ENCODE measurements at regions not wholly inside any gene's neighbourhood (a gene's known extent, or its start where the extent isn't known, plus 50 kb on each side); places are given as distances from the start of the nearest gene placed in this dataset.

GRCh38 chr14:27370074-27370473 lies 772.2 kb upstream of the NOVA1 start:
- H3K9me3 ChIP-seq (ENCODE audit: control insufficient read depth, insufficient read depth, low read length): no peaks in the 10 kb centered on the region
- H3K4me1 ChIP-seq (ENCODE audit: control insufficient read depth, insufficient read depth, low read length): no peaks in the 10 kb centered on the region
- no peak overlapping the region for H3K4me3 ChIP-seq (ENCODE audit: low read depth, low read length)
- no peak overlapping the region for H3K27ac ChIP-seq (ENCODE audit: low read depth, low read length)
- H3K27me3 ChIP-seq (ENCODE audit: control insufficient read depth, insufficient read depth, low read length): no peaks in the 10 kb centered on the region
- H3K9ac ChIP-seq (ENCODE audit: low read depth, low read length): no peak overlapping the region
- H3K36me3 ChIP-seq (ENCODE audit: control insufficient read depth, insufficient read depth, low read length): no peaks in the 10 kb centered on the region

- no peak overlapping the region for H3K9ac ChIP-seq (ENCODE audit: low read depth, low read length)
- H3K4me1 ChIP-seq (ENCODE audit: control insufficient read depth, insufficient read depth, low read length): no peaks in the 10 kb centered on the region
- H3K27ac ChIP-seq (ENCODE audit: low read depth, low read length): no peak overlapping the region
- no peak overlapping the region for H3K4me3 ChIP-seq (ENCODE audit: low read depth, low read length)
- no peaks in the 10 kb centered on the region for H3K27me3 ChIP-seq (ENCODE audit: control insufficient read depth, insufficient read depth, low read length)
- H3K36me3 ChIP-seq (ENCODE audit: control insufficient read depth, insufficient read depth, low read length): no peaks in the 10 kb centered on the region
- no peaks in the 10 kb centered on the region for H3K9me3 ChIP-seq (ENCODE audit: control insufficient read depth, insufficient read depth, low read length)
Observed at GRCh38 chr14:27370775-27371174, 772.9 kb upstream of the NOVA1 start.

- H3K9ac ChIP-seq (ENCODE audit: low read depth, low read length): no peak overlapping the region
Observed at GRCh38 chr14:27371209-27371608, 773.4 kb upstream of the NOVA1 start.

GRCh38 chr14:27371868-27372267 lies 774.0 kb upstream of the NOVA1 start:
- Histone ChIP-seq H3K9ac (ENCODE audit: low read depth, low read length) (no peak overlapping the region), H3K27me3 (ENCODE audit: control insufficient read depth, insufficient read depth, low read length) (no peaks in the 10 kb centered on the region), H3K4me1 (ENCODE audit: control insufficient read depth, insufficient read depth, low read length) (no peaks in the 10 kb centered on the region), H3K36me3 (ENCODE audit: control insufficient read depth, insufficient read depth, low read length) (no peaks in the 10 kb centered on the region), H3K27ac (ENCODE audit: low read depth, low read length) (no peak overlapping the region), H3K4me3 (ENCODE audit: low read depth, low read length) (no peak overlapping the region), H3K9me3 (ENCODE audit: control insufficient read depth, insufficient read depth, low read length) (no peaks in the 10 kb centered on the region)

More at GRCh38 chr14:27371209-27371608, 773.4 kb upstream of the NOVA1 start:
- no peaks in the 10 kb centered on the region for H3K4me1 ChIP-seq (ENCODE audit: control insufficient read depth, insufficient read depth, low read length)
- no peaks in the 10 kb centered on the region for H3K9me3 ChIP-seq (ENCODE audit: control insufficient read depth, insufficient read depth, low read length)
- no peaks in the 10 kb centered on the region for H3K36me3 ChIP-seq (ENCODE audit: control insufficient read depth, insufficient read depth, low read length)
- H3K27ac ChIP-seq (ENCODE audit: low read depth, low read length): no peak overlapping the region
- H3K27me3 ChIP-seq (ENCODE audit: control insufficient read depth, insufficient read depth, low read length): no peaks in the 10 kb centered on the region
- H3K4me3 ChIP-seq (ENCODE audit: low read depth, low read length): no peak overlapping the region

GRCh38 chr14:27372771-27373170 lies 774.9 kb upstream of the NOVA1 start:
- no peak overlapping the region for H3K9ac ChIP-seq (ENCODE audit: low read depth, low read length)
- H3K27ac ChIP-seq (ENCODE audit: low read depth, low read length): no peak overlapping the region
- H3K4me1 ChIP-seq (ENCODE audit: control insufficient read depth, insufficient read depth, low read length): no peaks in the 10 kb centered on the region
- H3K36me3 ChIP-seq (ENCODE audit: control insufficient read depth, insufficient read depth, low read length): no peaks in the 10 kb centered on the region
- no peak overlapping the region for H3K4me3 ChIP-seq (ENCODE audit: low read depth, low read length)
- no peaks in the 10 kb centered on the region for H3K27me3 ChIP-seq (ENCODE audit: control insufficient read depth, insufficient read depth, low read length)
- no peaks in the 10 kb centered on the region for H3K9me3 ChIP-seq (ENCODE audit: control insufficient read depth, insufficient read depth, low read length)

- Histone ChIP-seq H3K4me1 (ENCODE audit: control insufficient read depth, insufficient read depth, low read length) (no peaks in the 10 kb centered on the region), H3K27me3 (ENCODE audit: control insufficient read depth, insufficient read depth, low read length) (no peaks in the 10 kb centered on the region), H3K36me3 (ENCODE audit: control insufficient read depth, insufficient read depth, low read length) (no peaks in the 10 kb centered on the region), H3K9ac (ENCODE audit: low read depth, low read length) (no peak overlapping the region), H3K27ac (ENCODE audit: low read depth, low read length) (no peak overlapping the region), H3K4me3 (ENCODE audit: low read depth, low read length) (no peak overlapping the region), H3K9me3 (ENCODE audit: control insufficient read depth, insufficient read depth, low read length) (no peaks in the 10 kb centered on the region)
Observed at GRCh38 chr14:27384124-27384523, 786.3 kb upstream of the NOVA1 start.

GRCh38 chr14:27386391-27386790 lies 788.6 kb upstream of the NOVA1 start:
- H3K4me1 ChIP-seq (ENCODE audit: control insufficient read depth, insufficient read depth, low read length): no peaks in the 10 kb centered on the region
- H3K9me3 ChIP-seq (ENCODE audit: control insufficient read depth, insufficient read depth, low read length): no peaks in the 10 kb centered on the region
- no peak overlapping the region for H3K4me3 ChIP-seq (ENCODE audit: low read depth, low read length)
- no peak overlapping the region for H3K9ac ChIP-seq (ENCODE audit: low read depth, low read length)
- no peak overlapping the region for H3K27ac ChIP-seq (ENCODE audit: low read depth, low read length)
- H3K27me3 ChIP-seq (ENCODE audit: control insufficient read depth, insufficient read depth, low read length): no peaks in the 10 kb centered on the region
- H3K36me3 ChIP-seq (ENCODE audit: control insufficient read depth, insufficient read depth, low read length): no peaks in the 10 kb centered on the region

GRCh38 chr14:27387463-27387862 lies 789.6 kb upstream of the NOVA1 start:
- H3K27me3 ChIP-seq (ENCODE audit: control insufficient read depth, insufficient read depth, low read length): no peaks in the 10 kb centered on the region
- H3K9ac ChIP-seq (ENCODE audit: low read depth, low read length): no peak overlapping the region
- no peak overlapping the region for H3K4me3 ChIP-seq (ENCODE audit: low read depth, low read length)
- no peak overlapping the region for H3K27ac ChIP-seq (ENCODE audit: low read depth, low read length)
- no peaks in the 10 kb centered on the region for H3K9me3 ChIP-seq (ENCODE audit: control insufficient read depth, insufficient read depth, low read length)
- H3K36me3 ChIP-seq (ENCODE audit: control insufficient read depth, insufficient read depth, low read length): no peaks in the 10 kb centered on the region
- no peaks in the 10 kb centered on the region for H3K4me1 ChIP-seq (ENCODE audit: control insufficient read depth, insufficient read depth, low read length)

GRCh38 chr14:27389402-27389801 lies 791.6 kb upstream of the NOVA1 start:
- Histone ChIP-seq H3K27ac (ENCODE audit: low read depth, low read length) (no peak overlapping the region), H3K9me3 (ENCODE audit: control insufficient read depth, insufficient read depth, low read length) (no peaks in the 10 kb centered on the region), H3K9ac (ENCODE audit: low read depth, low read length) (no peak overlapping the region), H3K4me3 (ENCODE audit: low read depth, low read length) (no peak overlapping the region), H3K27me3 (ENCODE audit: control insufficient read depth, insufficient read depth, low read length) (no peaks in the 10 kb centered on the region), H3K36me3 (ENCODE audit: control insufficient read depth, insufficient read depth, low read length) (no peaks in the 10 kb centered on the region), H3K4me1 (ENCODE audit: control insufficient read depth, insufficient read depth, low read length) (no peaks in the 10 kb centered on the region)

- Histone ChIP-seq H3K9ac (ENCODE audit: low read depth, low read length) (no peak overlapping the region), H3K27me3 (ENCODE audit: control insufficient read depth, insufficient read depth, low read length) (no peaks in the 10 kb centered on the region), H3K27ac (ENCODE audit: low read depth, low read length) (no peak overlapping the region), H3K4me1 (ENCODE audit: control insufficient read depth, insufficient read depth, low read length) (no peaks in the 10 kb centered on the region), H3K9me3 (ENCODE audit: control insufficient read depth, insufficient read depth, low read length) (no peaks in the 10 kb centered on the region), H3K4me3 (ENCODE audit: low read depth, low read length) (no peak overlapping the region), H3K36me3 (ENCODE audit: control insufficient read depth, insufficient read depth, low read length) (no peaks in the 10 kb centered on the region)
Observed at GRCh38 chr14:27390155-27390554, 792.3 kb upstream of the NOVA1 start.

GRCh38 chr14:27391331-27391730 lies 793.5 kb upstream of the NOVA1 start:
- Histone ChIP-seq H3K27me3 (ENCODE audit: control insufficient read depth, insufficient read depth, low read length) (no peaks in the 10 kb centered on the region), H3K9ac (ENCODE audit: low read depth, low read length) (no peak overlapping the region), H3K4me1 (ENCODE audit: control insufficient read depth, insufficient read depth, low read length) (no peaks in the 10 kb centered on the region), H3K27ac (ENCODE audit: low read depth, low read length) (no peak overlapping the region), H3K4me3 (ENCODE audit: low read depth, low read length) (no peak overlapping the region), H3K9me3 (ENCODE audit: control insufficient read depth, insufficient read depth, low read length) (no peaks in the 10 kb centered on the region), H3K36me3 (ENCODE audit: control insufficient read depth, insufficient read depth, low read length) (no peaks in the 10 kb centered on the region)

GRCh38 chr14:27392153-27392552 lies 794.3 kb upstream of the NOVA1 start:
- Histone ChIP-seq H3K9me3 (ENCODE audit: control insufficient read depth, insufficient read depth, low read length) (no peaks in the 10 kb centered on the region), H3K27me3 (ENCODE audit: control insufficient read depth, insufficient read depth, low read length) (no peaks in the 10 kb centered on the region), H3K4me3 (ENCODE audit: low read depth, low read length) (no peak overlapping the region), H3K9ac (ENCODE audit: low read depth, low read length) (no peak overlapping the region), H3K36me3 (ENCODE audit: control insufficient read depth, insufficient read depth, low read length) (no peaks in the 10 kb centered on the region), H3K4me1 (ENCODE audit: control insufficient read depth, insufficient read depth, low read length) (no peaks in the 10 kb centered on the region), H3K27ac (ENCODE audit: low read depth, low read length) (no peak overlapping the region)
